Smooth muscle cell (in vitro differentiated cells): ENCODE measurements at regions not wholly inside any gene's neighbourhood (a gene's known extent, or its start where the extent isn't known, plus 50 kb on each side); places are given as distances from the start of the nearest gene placed in this dataset.

ENCODE experiments used
- DNase-seq: peaks from one replicate; lab custom pipeline; 2025; ENCODE audit not compliant: unreplicated experiment; lab: John Stamatoyannopoulos, UW
- H2AFZ ChIP-seq: fragments of 200-600 bp; sonication (generic); 2 replicates; pipeline ENCODE4 v1.6.0; 2016; ENCODE audit warnings: antibody characterized with exemption, low read depth, mild to moderate bottlenecking
- H3F3A ChIP-seq: fragments of 200-600 bp; sonication (generic); 2 replicates; pipeline ENCODE4 v1.6.0; 2017; ENCODE audit warnings: antibody characterized with exemption, low read depth
- H3K27ac ChIP-seq: fragments of 200-600 bp; sonication (generic); 2 replicates; pipeline ENCODE4 v1.5.1; 2016; ENCODE audit warnings: low read depth, mild to moderate bottlenecking
- H3K27me3 ChIP-seq: fragments of 200-600 bp; sonication (generic); 2 replicates; pipeline ENCODE4 v1.6.1; 2016; ENCODE audit warnings: low read depth, mild to moderate bottlenecking
- H3K36me3 ChIP-seq: fragments of 200-600 bp; sonication (generic); 2 replicates; pipeline ENCODE4 v1.5.1; 2016; ENCODE audit warnings: low read depth
- H3K4me1 ChIP-seq: fragments of 200-600 bp; sonication (generic); 2 replicates; pipeline ENCODE4 v1.5.1; 2016; ENCODE audit warnings: low read depth
- H3K4me2 ChIP-seq: fragments of 200-600 bp; sonication (generic); 2 replicates; pipeline ENCODE4 v1.6.0; 2016; ENCODE audit warnings: mild to moderate bottlenecking
- H3K4me3 ChIP-seq: fragments of 200-600 bp; sonication (generic); 2 replicates; pipeline ENCODE4 v1.5.1; 2016; ENCODE audit warnings: mild to moderate bottlenecking
- H3K79me2 ChIP-seq: fragments of 200-600 bp; sonication (generic); 2 replicates; pipeline ENCODE4 v1.6.0; 2016; ENCODE audit warnings: low read depth, mild to moderate bottlenecking
- H3K9ac ChIP-seq: fragments of 200-600 bp; sonication (generic); 2 replicates; pipeline ENCODE4 v1.6.0; 2016; ENCODE audit warnings: low read depth
- H3K9me3 ChIP-seq: fragments of 200-600 bp; sonication (generic); replicated peaks from 2 replicates; pipeline ENCODE4 v1.5.1; 2016; ENCODE audit warnings: low read depth
- H4K20me1 ChIP-seq: fragments of 200-600 bp; sonication (generic); 2 replicates; pipeline ENCODE4 v1.6.0; 2016; ENCODE audit warnings: low read depth
- WGBS: methylation state at CpG from one replicate; pipeline ENCODE4 v1.1.7; 2016; ENCODE audit warnings: low lambda C conversion rate; 5-methylcytosine and 5-hydroxymethylcytosine counted together
- TF ChIP-seq, protein P1 (sequence below): fragments of 200-600 bp; sonication (generic); IDR thresholded peaks from 2 replicates; pipeline ENCODE4 v1.5.1; 2017; ENCODE audit warnings: borderline replicate concordance, mild to moderate bottlenecking, antibody characterized with exemption; ENCODE audit not compliant: insufficient read depth, poor library complexity, severe bottlenecking

DNA sequence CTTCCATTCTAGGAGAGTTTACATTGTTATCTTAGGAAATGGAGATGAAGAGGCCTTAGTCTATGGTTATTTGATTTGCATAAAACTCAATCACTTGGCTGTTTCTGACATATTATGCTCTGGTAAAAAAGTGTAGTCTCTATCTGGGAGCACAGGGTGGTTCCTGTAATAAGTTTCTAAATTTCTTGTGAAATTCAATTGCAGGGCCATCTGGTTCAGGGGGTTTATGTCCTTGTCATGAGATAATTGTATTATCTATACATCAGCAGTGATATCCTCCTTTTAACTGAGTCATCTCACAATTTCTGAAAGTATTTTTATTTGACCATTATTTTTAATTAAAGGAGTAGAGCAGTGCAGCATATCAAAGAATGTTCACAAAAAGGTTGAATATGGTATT lies 203.3 kb downstream of the MFSD1 start:
- Histone ChIP-seq H3K9me3 (no peaks in the 10 kb centered on the region), H3K27ac (no peak overlapping the region), H3K9ac (no peak overlapping the region), H3K4me1 (no peaks in the 10 kb centered on the region), H3K36me3 (no peaks in the 10 kb centered on the region), H3K27me3 (no peaks in the 10 kb centered on the region), H3K4me3 (no peak overlapping the region), H2AFZ (no peak overlapping the region), H3K4me2 (no peak overlapping the region), H3K79me2 (no peaks in the 10 kb centered on the region), H3F3A (no peaks in the 10 kb centered on the region), H4K20me1 (no peaks in the 10 kb centered on the region)
- TF ChIP-seq, protein P1, sequence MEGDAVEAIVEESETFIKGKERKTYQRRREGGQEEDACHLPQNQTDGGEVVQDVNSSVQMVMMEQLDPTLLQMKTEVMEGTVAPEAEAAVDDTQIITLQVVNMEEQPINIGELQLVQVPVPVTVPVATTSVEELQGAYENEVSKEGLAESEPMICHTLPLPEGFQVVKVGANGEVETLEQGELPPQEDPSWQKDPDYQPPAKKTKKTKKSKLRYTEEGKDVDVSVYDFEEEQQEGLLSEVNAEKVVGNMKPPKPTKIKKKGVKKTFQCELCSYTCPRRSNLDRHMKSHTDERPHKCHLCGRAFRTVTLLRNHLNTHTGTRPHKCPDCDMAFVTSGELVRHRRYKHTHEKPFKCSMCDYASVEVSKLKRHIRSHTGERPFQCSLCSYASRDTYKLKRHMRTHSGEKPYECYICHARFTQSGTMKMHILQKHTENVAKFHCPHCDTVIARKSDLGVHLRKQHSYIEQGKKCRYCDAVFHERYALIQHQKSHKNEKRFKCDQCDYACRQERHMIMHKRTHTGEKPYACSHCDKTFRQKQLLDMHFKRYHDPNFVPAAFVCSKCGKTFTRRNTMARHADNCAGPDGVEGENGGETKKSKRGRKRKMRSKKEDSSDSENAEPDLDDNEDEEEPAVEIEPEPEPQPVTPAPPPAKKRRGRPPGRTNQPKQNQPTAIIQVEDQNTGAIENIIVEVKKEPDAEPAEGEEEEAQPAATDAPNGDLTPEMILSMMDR = no peak
- no peak for DNase-seq

DNA sequence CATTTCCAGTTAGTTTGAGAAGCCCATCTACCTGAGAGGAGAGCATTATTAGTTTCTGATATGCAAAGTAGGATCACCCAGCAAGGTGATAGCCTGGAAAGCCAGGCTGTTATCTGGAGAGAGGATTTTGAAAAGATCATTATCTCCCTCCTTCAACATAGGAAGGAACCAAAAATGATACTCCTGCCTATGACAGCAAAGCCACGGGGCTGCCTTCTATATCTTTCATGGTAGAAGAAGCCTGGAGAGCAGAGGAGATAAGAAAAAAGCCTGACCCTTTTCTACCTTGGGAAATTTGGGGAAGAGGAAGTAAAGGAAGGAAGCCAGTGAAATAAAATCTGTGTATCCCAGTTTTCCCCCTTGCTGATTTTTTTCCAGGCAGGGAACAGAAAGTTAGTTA lies 205.5 kb downstream of the MFSD1 start:
- 52% methylated on average over 1 of the region's 1 CpG for WGBS
- Histone ChIP-seq H3K79me2 (no peaks in the 10 kb centered on the region), H4K20me1 (no peaks in the 10 kb centered on the region), H3F3A (no peaks in the 10 kb centered on the region), H3K27ac (no peak overlapping the region), H3K36me3 (no peaks in the 10 kb centered on the region), H2AFZ (no peak overlapping the region), H3K4me3 (no peak overlapping the region), H3K4me2 (no peak overlapping the region), H3K9me3 (no peaks in the 10 kb centered on the region), H3K27me3 (no peaks in the 10 kb centered on the region), H3K4me1 (no peaks in the 10 kb centered on the region), H3K9ac (no peak overlapping the region)
- no peak for DNase-seq
- TF ChIP-seq, protein P1 = no peak

DNA sequence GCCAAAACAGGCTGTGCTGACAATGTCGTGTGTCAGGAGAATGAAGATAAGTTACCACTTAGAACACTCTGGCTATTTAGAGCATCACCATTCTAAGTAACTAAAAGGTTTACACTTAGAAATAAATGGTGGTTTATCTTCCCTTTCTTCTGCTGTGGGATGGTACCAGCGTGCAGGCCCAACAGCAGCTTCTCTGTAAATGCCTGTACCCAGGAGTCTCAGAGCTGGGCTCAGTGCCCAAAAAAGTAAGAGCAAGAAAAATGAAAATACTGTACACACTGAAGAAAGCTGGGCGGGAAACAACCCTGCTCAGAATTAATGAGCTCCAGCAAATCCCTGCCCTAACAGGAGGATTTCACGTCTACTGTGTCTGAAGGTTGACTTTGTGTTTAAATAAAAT lies 206.5 kb downstream of the MFSD1 start:
- no peaks in the 10 kb centered on the region for H4K20me1 ChIP-seq
- H3K4me1 ChIP-seq = no peaks in the 10 kb centered on the region
- H3K27me3 ChIP-seq = no peaks in the 10 kb centered on the region
- no peaks in the 10 kb centered on the region for H3K36me3 ChIP-seq
- H3K27ac ChIP-seq = no peak overlapping the region
- no peak for DNase-seq
- TF ChIP-seq, protein P1 = no peak
- no peak overlapping the region for H2AFZ ChIP-seq
- H3K79me2 ChIP-seq = no peaks in the 10 kb centered on the region
- H3K4me3 ChIP-seq = no peak overlapping the region
- no peak overlapping the region for H3K9ac ChIP-seq
- H3F3A ChIP-seq = no peaks in the 10 kb centered on the region
- WGBS = 79% methylated on average over 4 of the region's 4 CpGs
- H3K4me2 ChIP-seq = no peak overlapping the region
- H3K9me3 ChIP-seq = no peaks in the 10 kb centered on the region

DNA sequence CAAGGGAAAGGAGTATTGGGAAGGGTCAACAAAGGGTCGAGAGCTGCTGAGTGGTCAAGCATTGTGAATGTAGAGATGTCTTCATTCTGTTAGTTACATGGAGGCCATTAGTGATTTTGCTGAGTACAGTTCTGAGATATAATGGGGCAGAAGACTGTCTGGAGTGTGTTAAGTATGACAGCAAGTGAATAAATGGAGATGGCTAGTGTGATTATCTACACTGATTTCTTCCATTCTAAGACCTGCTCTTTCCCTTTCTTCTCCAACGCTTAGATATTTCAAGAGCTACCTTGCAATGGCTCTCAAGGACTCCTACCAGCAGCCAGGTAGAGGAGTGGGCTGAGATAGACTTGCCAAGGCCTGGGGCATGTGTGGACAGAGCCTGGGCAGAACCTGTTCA lies 216.5 kb downstream of the MFSD1 start:
- Histone ChIP-seq H4K20me1 (no peaks in the 10 kb centered on the region), H3K9ac (no peak overlapping the region), H3K27me3 (no peaks in the 10 kb centered on the region), H3K4me2 (no peak overlapping the region), H3F3A (no peaks in the 10 kb centered on the region), H3K36me3 (no peaks in the 10 kb centered on the region), H3K79me2 (no peaks in the 10 kb centered on the region), H2AFZ (no peak overlapping the region), H3K4me3 (no peak overlapping the region), H3K9me3 (peaks cover 1% of the 10 kb centered on the region), H3K27ac (no peak overlapping the region), H3K4me1 (no peaks in the 10 kb centered on the region)
- TF ChIP-seq, protein P1 = no peak
- no peak for DNase-seq
- 84% methylated on average over 2 of the region's 2 CpGs for WGBS
